OCI-LY7 (cell line): ENCODE measurements at regions not wholly inside any gene's neighbourhood (a gene's known extent, or its start where the extent isn't known, plus 50 kb on each side); places are given as distances from the start of the nearest gene placed in this dataset.
A peak's percentile ranks its signal among the peaks of the same experiment; 100 is the strongest.

Experiments used
- BruUV-seq: library from RNA; stranded (reverse); fragments of 400-500 nt; replicated peaks from 2 replicates; lab custom pipeline; 2021; lab: Mats Ljungman, UMichigan
- CTCF ChIA-PET: fragments of 300-600 bp; sonication (Branson Sonifier 250); formaldehyde crosslinking; loops from one replicate; lab custom pipeline; 2022; ENCODE audit warnings: antibody characterized with exemption; ENCODE audit not compliant: unreplicated experiment; lab: Charles Lee
- POLR2A ChIA-PET: fragments of 300-600 bp; sonication (Branson Sonifier 250); formaldehyde crosslinking; loops from one replicate; lab custom pipeline; 2022; ENCODE audit warnings: antibody characterized with exemption; lab: Charles Lee
- DNase-seq: peaks from one replicate; pipeline ENCODE4 v3.0.0-alpha.2; 2015; ENCODE audit warnings: low spot score
- H2AFZ ChIP-seq: fragments of 200-600 bp; sonication (generic), shearing (Covaris generic); 2 replicates; pipeline ENCODE4 v1.6.1; 2014; ENCODE audit warnings: mild to moderate bottlenecking, antibody characterized with exemption, low read length, moderate library complexity
- H3K27ac ChIP-seq: fragments of 200-600 bp; sonication (generic); 2 replicates; pipeline ENCODE4 v1.5.1; 2014; ENCODE audit warnings: mixed run types, low read depth, mild to moderate bottlenecking, moderate library complexity, low read length, inconsistent platforms; ENCODE audit not compliant: poor library complexity, severe bottlenecking
- H3K36me3 ChIP-seq: fragments of 200-600 bp; sonication (generic); 2 replicates; pipeline ENCODE4 v1.6.1; 2014; ENCODE audit warnings: mild to moderate bottlenecking, antibody characterized with exemption, low read length, moderate library complexity, mixed read lengths; ENCODE audit not compliant: insufficient read depth
- H3K4me1 ChIP-seq: fragments of 200-600 bp; sonication (generic); 2 replicates; pipeline ENCODE4 v1.5.1; 2014; ENCODE audit warnings: mild to moderate bottlenecking, low read length; ENCODE audit not compliant: insufficient read depth, poor library complexity, severe bottlenecking
- H3K4me2 ChIP-seq: fragments of 200-600 bp; sonication (generic); 2 replicates; pipeline ENCODE4 v1.6.1; 2014; ENCODE audit warnings: mild to moderate bottlenecking, low read length
- H3K4me3 ChIP-seq: fragments of 200-600 bp; sonication (generic); 2 replicates; pipeline ENCODE4 v1.5.1; 2014; ENCODE audit warnings: mild to moderate bottlenecking, low read depth, low read length; ENCODE audit not compliant: poor library complexity, severe bottlenecking
- H3K79me2 ChIP-seq: fragments of 200-600 bp; sonication (generic); 2 replicates; pipeline ENCODE4 v1.6.1; 2016; ENCODE audit warnings: low read depth, mild to moderate bottlenecking, low read length, moderate library complexity, mixed read lengths; ENCODE audit not compliant: insufficient read depth
- H3K9me2 ChIP-seq: fragments of 200-600 bp; sonication (generic); 2 replicates; pipeline ENCODE4 v1.6.1; 2016; ENCODE audit warnings: mild to moderate bottlenecking, low read length, mixed read lengths; ENCODE audit not compliant: insufficient read depth
- H3K9me3 ChIP-seq: fragments of 200-600 bp; sonication (generic); 2 replicates; pipeline ENCODE4 v1.6.1; 2014; ENCODE audit warnings: mild to moderate bottlenecking, mixed run types, low read length, mixed read lengths
- H4K20me1 ChIP-seq: fragments of 200-600 bp; sonication (generic); 2 replicates; pipeline ENCODE4 v1.6.1; 2014; ENCODE audit warnings: mild to moderate bottlenecking, antibody characterized with exemption, low read length, moderate library complexity, mixed read lengths; ENCODE audit not compliant: insufficient read depth
- CTCF ChIP-seq: fragments of 200-600 bp; sonication (generic); conservative IDR thresholded peaks from 2 replicates; pipeline ENCODE4 v1.5.1; 2014; ENCODE audit warnings: mild to moderate bottlenecking, antibody characterized with exemption, low read length, moderate library complexity, mixed read lengths
- EZH2phosphoT487 ChIP-seq: fragments of 200-600 bp; sonication (generic); IDR thresholded peaks from 2 replicates; pipeline ENCODE4 v1.6.1; 2018; ENCODE audit warnings: low read depth, borderline replicate concordance, mild to moderate bottlenecking, mixed run types, antibody characterized with exemption, low read length, moderate library complexity, mixed read lengths
- intact Hi-C: fragments of 100-400 bp; cut with micrococcal nuclease; formaldehyde crosslinking; loops from one replicate; pipeline ENCODE4 v1.10.0; 2022; ENCODE audit not compliant: unreplicated experiment

- Histone ChIP-seq H3K27ac (no peak overlapping the region), H3K9me2 (no peaks in the 10 kb centered on the region), H3K4me2 (no peak overlapping the region), H2AFZ (no peak overlapping the region), H4K20me1 (no peaks in the 10 kb centered on the region), H3K4me3 (no peak overlapping the region), H3K4me1 (no peaks in the 10 kb centered on the region), H3K9me3 (no peaks in the 10 kb centered on the region), H3K79me2 (no peaks in the 10 kb centered on the region), H3K36me3 (no peaks in the 10 kb centered on the region)
- CTCF ChIA-PET, result no interaction called here
- intact Hi-C loops, result no loop called here
- BruUV-seq, result no TSS peak
- DNase-seq, result no peak
- POLR2A ChIA-PET, result no interaction called here
- TF ChIP-seq EZH2phosphoT487, result no peak
- TF ChIP-seq CTCF, result no peak
These were observed 394.4 kb upstream of the TBX3 start for GRCh38 chr12:115078334-115078733.

- H3K4me1 ChIP-seq, result no peaks in the 10 kb centered on the region
- no TSS peak for BruUV-seq
- intact Hi-C loops, result no loop called here
- H3K27ac ChIP-seq, result no peak overlapping the region
- no peaks in the 10 kb centered on the region for H3K9me2 ChIP-seq
- TF ChIP-seq EZH2phosphoT487 (no peak), CTCF (no peak)
- peak overlapping the region; percentile 69 for H2AFZ ChIP-seq
- peak; percentile 16 for DNase-seq
- ChIA-PET CTCF (interaction anchor here (0.5 kb wide), 1 partner anchor 13 kb away, joined by 3 read pairs; no protein-coding TSS in a partner anchor), POLR2A (interaction anchor here (1.0 kb wide), 1 partner anchor 49 kb away, joined by 4 read pairs; no protein-coding TSS in a partner anchor)
- H3K79me2 ChIP-seq, result no peaks in the 10 kb centered on the region
- no peaks in the 10 kb centered on the region for H3K36me3 ChIP-seq
- H3K4me2 ChIP-seq, result 0 out of 2 replicates have a peak overlapping the region, but pooled peaks have one; percentile 20
- H3K9me3 ChIP-seq, result no peaks in the 10 kb centered on the region
- no peaks in the 10 kb centered on the region for H4K20me1 ChIP-seq
- H3K4me3 ChIP-seq, result no peak overlapping the region
These were observed 391.7 kb upstream of the TBX3 start for GRCh38 chr12:115075552-115076170.

DNA sequence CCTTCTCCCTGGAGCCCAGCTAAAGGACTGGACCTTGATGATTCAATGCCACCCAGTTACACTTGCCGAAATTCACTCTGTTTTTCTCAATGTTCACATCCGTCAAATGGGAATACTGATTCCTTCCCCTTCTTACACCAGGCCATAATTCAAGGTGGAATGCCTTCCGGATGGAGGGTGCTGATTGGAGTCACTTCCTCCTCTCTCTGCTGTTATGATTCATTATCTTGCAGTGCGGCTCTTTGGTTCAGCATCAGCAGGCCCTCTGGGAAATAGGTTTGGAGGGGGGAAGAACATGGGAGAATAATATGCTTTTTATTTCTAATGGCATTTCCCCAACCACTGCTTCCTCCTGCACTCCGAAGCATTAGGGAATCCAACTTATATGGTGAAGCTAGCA is 390.6 kb upstream of the TBX3 start:
- intact Hi-C loops, result no loop called here
- TF ChIP-seq EZH2phosphoT487 (no peak), CTCF (no peak)
- ChIA-PET CTCF (no interaction called here), POLR2A (no interaction called here)
- no peaks in the 10 kb centered on the region for H4K20me1 ChIP-seq
- no peak overlapping the region for H3K27ac ChIP-seq
- H3K4me2 ChIP-seq, result no peak overlapping the region
- H3K79me2 ChIP-seq, result no peaks in the 10 kb centered on the region
- no peak for DNase-seq
- H3K36me3 ChIP-seq, result no peaks in the 10 kb centered on the region
- BruUV-seq, result no TSS peak
- no peak overlapping the region for H3K4me3 ChIP-seq
- no peaks in the 10 kb centered on the region for H3K9me3 ChIP-seq
- no peaks in the 10 kb centered on the region for H3K4me1 ChIP-seq
- no peaks in the 10 kb centered on the region for H3K9me2 ChIP-seq
- H2AFZ ChIP-seq, result no peak overlapping the region
